Kidney epithelial cell (primary cell): ENCODE measurements at regions not wholly inside any gene's neighbourhood (a gene's known extent, or its start where the extent isn't known, plus 50 kb on each side); places are given as distances from the start of the nearest gene placed in this dataset.

ENCODE experiments used
- DNase-seq: peaks from one replicate; pipeline ENCODE4 v3.0.0-alpha.2; 2010; ENCODE audit warnings: low read depth
- H3K27me3 ChIP-seq: 2 replicates; pipeline ENCODE4 v1.6.0; 2011; ENCODE audit warnings: low read length; ENCODE audit not compliant: control insufficient read depth, insufficient read depth
- H3K36me3 ChIP-seq: 2 replicates; pipeline ENCODE4 v1.5.1; 2011; ENCODE audit warnings: low read length; ENCODE audit not compliant: control insufficient read depth, insufficient read depth
- H3K4me3 ChIP-seq: 2 replicates; pipeline ENCODE4 v1.5.1; 2011; ENCODE audit warnings: low read depth, mild to moderate bottlenecking, control low read depth, low read length
- TF ChIP-seq, protein P1 (sequence below): IDR thresholded peaks from 2 replicates; pipeline ENCODE4 v1.5.1; 2011; ENCODE audit warnings: mild to moderate bottlenecking, moderate library complexity, low read length, control low read depth, inconsistent platforms; ENCODE audit not compliant: insufficient read depth, poor library complexity, severe bottlenecking

DNA sequence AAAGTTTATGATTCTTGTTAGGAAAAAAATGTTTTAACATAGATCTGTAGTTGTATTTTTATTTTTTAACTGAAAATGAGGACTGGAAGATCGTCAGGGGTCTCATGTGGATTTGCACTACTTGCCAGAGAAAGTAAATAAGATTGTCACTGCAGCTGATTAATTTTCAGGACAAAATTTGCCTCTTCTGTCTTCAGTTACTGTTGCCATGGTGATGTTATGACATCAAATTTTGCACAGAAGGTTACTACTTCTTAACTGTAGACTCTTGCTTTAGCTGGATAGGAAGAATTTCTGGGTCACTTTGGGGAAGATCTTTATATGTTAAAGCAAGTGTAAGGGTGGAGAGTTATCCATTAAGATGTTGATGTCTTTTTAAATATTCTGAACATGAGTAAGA lies 82.2 kb upstream of the WDR72 start:
- H3K36me3 ChIP-seq: no peaks in the 10 kb centered on the region
- TF ChIP-seq, protein P1, sequence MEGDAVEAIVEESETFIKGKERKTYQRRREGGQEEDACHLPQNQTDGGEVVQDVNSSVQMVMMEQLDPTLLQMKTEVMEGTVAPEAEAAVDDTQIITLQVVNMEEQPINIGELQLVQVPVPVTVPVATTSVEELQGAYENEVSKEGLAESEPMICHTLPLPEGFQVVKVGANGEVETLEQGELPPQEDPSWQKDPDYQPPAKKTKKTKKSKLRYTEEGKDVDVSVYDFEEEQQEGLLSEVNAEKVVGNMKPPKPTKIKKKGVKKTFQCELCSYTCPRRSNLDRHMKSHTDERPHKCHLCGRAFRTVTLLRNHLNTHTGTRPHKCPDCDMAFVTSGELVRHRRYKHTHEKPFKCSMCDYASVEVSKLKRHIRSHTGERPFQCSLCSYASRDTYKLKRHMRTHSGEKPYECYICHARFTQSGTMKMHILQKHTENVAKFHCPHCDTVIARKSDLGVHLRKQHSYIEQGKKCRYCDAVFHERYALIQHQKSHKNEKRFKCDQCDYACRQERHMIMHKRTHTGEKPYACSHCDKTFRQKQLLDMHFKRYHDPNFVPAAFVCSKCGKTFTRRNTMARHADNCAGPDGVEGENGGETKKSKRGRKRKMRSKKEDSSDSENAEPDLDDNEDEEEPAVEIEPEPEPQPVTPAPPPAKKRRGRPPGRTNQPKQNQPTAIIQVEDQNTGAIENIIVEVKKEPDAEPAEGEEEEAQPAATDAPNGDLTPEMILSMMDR: no peak
- no peaks in the 10 kb centered on the region for H3K27me3 ChIP-seq
- H3K4me3 ChIP-seq: no peak overlapping the region
- no peak for DNase-seq

DNA sequence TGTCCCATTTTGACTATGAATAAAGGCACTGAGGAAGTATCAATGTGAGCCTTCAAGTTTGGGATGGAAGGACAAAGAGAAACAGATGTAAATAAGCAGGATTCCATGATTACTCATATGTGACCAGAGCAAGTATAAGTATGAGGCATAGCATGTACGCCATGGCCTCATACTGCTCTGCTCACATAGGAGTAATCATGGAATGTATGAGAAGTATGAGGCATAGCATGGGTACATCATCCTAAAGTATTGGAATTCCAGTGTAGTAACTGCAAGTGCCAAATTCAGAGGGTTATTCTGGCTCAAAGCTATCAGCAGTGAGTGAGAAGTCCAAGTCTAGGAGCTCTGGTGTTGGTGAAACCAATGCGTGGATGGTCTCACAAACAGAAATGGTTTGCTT lies 81.2 kb upstream of the WDR72 start:
- no peaks in the 10 kb centered on the region for H3K36me3 ChIP-seq
- no peak for DNase-seq
- TF ChIP-seq, protein P1: no peak
- no peaks in the 10 kb centered on the region for H3K27me3 ChIP-seq
- H3K4me3 ChIP-seq: no peak overlapping the region

DNA sequence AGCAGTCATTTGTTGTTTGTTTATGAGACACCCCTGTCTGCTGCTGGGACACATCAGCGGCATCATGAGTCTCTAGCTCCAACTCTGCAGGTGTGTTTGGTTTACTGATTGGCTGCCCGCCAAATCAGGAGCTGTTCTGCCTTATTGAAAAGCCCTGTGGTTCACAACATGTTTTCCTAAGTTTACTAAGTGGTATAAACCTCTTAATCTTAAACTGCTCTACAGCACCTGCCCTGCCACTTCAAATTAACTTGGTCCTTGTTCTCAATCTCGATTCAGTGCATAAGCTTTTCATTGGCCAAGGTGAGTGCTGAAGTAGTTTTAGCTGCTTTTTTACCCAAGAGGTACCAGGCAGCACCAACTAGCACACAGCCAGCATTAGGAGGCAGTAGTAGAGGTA lies 77.8 kb upstream of the WDR72 start:
- no peaks in the 10 kb centered on the region for H3K27me3 ChIP-seq
- DNase-seq: no peak
- H3K4me3 ChIP-seq: no peak overlapping the region
- TF ChIP-seq, protein P1: no peak
- no peaks in the 10 kb centered on the region for H3K36me3 ChIP-seq

DNA sequence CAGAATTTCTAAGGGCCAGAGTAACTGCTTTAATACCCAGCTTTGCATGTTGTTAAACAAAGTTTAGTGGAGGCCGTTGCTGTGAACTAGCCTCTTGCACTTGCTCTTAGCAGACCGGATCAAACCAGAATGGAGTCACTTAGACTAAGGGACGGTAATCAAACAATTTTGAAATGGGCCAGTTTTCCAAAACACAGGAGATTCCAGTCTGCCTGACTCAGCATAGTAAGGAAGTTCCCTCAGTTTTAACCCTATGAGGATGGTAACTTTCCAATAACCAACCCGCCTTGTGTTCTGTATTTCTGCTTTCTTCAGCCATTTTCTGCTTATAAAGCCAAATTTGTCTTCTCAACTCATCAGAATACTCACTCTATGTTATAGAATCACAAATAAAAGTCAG lies 77.2 kb upstream of the WDR72 start:
- TF ChIP-seq, protein P1: no peak

DNA sequence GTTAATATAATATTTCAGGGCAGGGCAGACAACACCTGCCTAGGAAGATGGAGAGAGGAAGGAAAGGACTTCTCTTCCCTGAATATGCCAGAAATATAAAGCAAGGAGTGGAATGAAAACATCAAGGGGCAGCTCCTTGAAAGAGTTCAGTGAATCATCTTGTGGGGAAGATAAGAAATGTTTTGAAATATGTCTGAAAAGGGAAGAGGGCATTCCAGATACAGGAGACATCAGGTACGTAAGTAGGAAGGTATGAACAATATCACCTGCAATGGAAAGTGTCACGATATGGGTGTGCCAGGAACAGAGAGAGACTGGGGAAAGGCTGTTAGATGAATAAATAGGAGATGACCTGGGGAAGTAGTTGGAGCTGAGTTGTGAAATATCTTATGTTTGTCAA lies 75.8 kb upstream of the WDR72 start:
- TF ChIP-seq, protein P1: no peak
- no peak for DNase-seq
- no peak overlapping the region for H3K4me3 ChIP-seq
- H3K36me3 ChIP-seq: no peaks in the 10 kb centered on the region
- H3K27me3 ChIP-seq: no peaks in the 10 kb centered on the region

More for the DNA sequence above, 77.2 kb upstream of the WDR72 start:
- no peak overlapping the region for H3K4me3 ChIP-seq
- DNase-seq: no peak
- no peaks in the 10 kb centered on the region for H3K27me3 ChIP-seq
- no peaks in the 10 kb centered on the region for H3K36me3 ChIP-seq

DNA sequence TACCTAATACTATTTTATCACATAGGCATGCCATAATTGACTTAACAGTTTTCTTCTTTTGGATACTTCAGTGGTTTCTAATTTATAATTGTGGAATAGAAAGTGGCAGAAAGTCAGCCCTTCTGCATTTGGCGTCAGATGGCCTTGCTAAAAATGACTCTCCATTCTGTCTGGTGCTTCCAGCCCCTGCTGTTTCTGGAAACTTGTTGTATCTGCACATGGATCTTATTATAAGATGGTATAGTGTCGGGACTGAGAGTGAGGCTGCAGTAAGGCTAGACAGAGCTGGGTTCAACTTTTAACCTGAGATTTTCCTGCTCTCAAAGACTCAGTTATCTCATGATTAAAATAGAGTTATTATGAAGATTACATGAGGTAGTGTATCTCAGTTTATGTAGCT lies 74.8 kb upstream of the WDR72 start:
- H3K27me3 ChIP-seq: no peaks in the 10 kb centered on the region
- H3K4me3 ChIP-seq: no peak overlapping the region
- no peak for DNase-seq
- TF ChIP-seq, protein P1: no peak
- no peaks in the 10 kb centered on the region for H3K36me3 ChIP-seq
